AG09319 (cell line): ENCODE measurements at regions not wholly inside any gene's neighbourhood (a gene's known extent, or its start where the extent isn't known, plus 50 kb on each side); places are given as distances from the start of the nearest gene placed in this dataset.

ENCODE experiments used
- DNase-seq: peaks from one replicate; pipeline ENCODE4 v3.0.0-alpha.2; 2010; ENCODE audit warnings: low read depth; ENCODE audit errors: extremely low read depth
- TF ChIP-seq, protein P1 (sequence below): IDR thresholded peaks from 2 replicates; pipeline ENCODE4 v1.5.1; 2011; ENCODE audit warnings: low read depth, mild to moderate bottlenecking, inconsistent platforms, low read length, moderate library complexity

DNA sequence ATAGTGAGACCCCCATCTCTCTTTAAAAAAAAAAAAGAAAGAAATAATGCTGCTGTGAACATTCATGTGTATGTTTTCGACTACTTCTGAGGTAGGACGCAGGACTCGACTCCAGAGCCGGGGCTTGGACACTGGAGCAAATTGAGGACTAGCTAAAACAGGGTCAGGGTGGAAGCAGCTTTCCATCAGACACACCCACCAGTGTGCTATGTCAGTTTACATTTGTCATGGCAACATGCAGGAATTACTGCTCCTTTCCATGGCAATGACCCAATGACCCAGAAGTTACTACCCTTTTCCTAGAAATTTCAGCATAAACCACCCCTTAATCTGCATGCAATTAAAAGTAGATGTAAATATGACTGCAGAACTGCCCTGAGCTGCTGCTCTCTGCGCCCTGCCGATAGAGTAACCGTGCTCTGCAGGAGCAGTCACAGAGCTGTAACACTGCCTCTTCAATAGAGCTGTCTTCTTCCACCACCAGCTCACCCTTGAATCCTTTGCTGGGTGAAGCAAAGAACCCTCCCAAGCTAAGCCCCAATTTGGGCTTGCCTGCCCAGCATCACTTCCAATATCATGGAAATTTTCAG lies 61.6 kb upstream of the ZNF599 start:
- no peak for DNase-seq
- TF ChIP-seq, protein P1, sequence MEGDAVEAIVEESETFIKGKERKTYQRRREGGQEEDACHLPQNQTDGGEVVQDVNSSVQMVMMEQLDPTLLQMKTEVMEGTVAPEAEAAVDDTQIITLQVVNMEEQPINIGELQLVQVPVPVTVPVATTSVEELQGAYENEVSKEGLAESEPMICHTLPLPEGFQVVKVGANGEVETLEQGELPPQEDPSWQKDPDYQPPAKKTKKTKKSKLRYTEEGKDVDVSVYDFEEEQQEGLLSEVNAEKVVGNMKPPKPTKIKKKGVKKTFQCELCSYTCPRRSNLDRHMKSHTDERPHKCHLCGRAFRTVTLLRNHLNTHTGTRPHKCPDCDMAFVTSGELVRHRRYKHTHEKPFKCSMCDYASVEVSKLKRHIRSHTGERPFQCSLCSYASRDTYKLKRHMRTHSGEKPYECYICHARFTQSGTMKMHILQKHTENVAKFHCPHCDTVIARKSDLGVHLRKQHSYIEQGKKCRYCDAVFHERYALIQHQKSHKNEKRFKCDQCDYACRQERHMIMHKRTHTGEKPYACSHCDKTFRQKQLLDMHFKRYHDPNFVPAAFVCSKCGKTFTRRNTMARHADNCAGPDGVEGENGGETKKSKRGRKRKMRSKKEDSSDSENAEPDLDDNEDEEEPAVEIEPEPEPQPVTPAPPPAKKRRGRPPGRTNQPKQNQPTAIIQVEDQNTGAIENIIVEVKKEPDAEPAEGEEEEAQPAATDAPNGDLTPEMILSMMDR, result no peak

DNA sequence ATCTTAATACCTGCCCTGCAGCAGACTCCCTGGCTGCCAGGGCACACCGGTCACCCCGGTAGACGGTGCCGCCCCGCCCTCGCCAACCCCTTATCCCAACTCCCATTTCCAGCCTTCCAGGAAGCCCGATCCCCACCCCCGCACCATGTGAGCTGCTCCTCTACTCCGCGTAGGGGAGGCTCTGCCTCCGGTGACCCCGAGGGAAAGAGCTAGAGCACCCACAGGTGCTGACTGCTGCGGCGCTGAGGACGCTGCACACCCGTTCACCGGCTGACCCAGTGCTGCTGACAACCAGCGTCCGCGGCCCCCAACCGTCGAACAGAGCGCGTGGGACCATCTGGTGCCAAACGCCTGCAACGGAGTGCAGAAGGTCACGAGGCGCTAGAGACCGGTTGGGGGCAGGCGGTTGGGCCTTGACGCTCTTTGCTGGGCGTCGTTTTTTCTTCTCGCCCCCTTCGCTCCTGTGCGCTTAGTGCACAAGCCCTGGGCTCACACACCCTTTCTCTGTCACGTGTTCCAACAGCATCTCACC lies 59.6 kb upstream of the ZNF599 start:
- TF ChIP-seq, protein P1, result no peak

GRCh38 chr19:34831714-34832113 lies 58.7 kb upstream of the ZNF599 start:
- no peak for DNase-seq
- TF ChIP-seq, protein P1, result no peak

More for the DNA sequence above, 59.6 kb upstream of the ZNF599 start:
- no peak for DNase-seq

- DNase-seq, result no peak
- TF ChIP-seq, protein P1, result no peak
These were observed 55.1 kb upstream of the ZNF599 start for GRCh38 chr19:34828156-34828555.

DNA sequence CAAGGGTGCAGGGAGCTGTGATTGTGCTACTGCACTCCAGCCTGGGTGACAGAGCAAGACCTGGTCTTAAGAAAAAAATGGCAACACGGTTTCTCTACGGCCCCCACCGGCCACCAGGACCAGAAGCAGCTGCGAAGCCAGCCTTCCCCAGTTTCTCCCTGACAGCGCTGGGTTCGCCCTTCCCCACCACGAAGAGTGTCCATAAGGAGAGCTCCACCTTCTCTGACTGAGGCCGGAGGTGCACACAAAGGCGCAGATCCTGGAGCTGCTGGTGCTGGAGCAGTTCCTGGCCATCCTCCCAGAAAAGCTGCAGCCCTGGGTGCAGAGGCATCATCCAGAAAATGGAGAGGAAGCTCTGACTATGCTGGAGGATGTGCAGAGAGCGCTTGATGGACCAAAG lies 52.2 kb upstream of the ZNF599 start:
- TF ChIP-seq, protein P1, result no peak
- DNase-seq, result no peak

GRCh38 chr19:34824686-34825085 lies 51.7 kb upstream of the ZNF599 start:
- TF ChIP-seq, protein P1, result no peak
- no peak for DNase-seq
